HUDEP-2 (cell line): ENCODE measurements at regions not wholly inside any gene's neighbourhood (a gene's known extent, or its start where the extent isn't known, plus 50 kb on each side); places are given as distances from the start of the nearest gene placed in this dataset.

Experiments
- DNase-seq, 76 experiments: peaks; one replicate each; lab custom pipeline; 2025; ENCODE audit not compliant: unreplicated experiment in 76 of 76; lab: John Stamatoyannopoulos, UW

GRCh38 chr13:33945477-33945876 is 127.5 kb downstream of the RFC3 start:
- DNase-seq, result no peak

- DNase-seq, result no peak
Measured at GRCh38 chr13:33953203-33953602, 135.3 kb downstream of the RFC3 start.

GRCh38 chr13:33953781-33954180 is 135.8 kb downstream of the RFC3 start:
- no peak for DNase-seq

GRCh38 chr13:33956346-33956745 is 138.4 kb downstream of the RFC3 start:
- DNase-seq, result no peak

GRCh38 chr13:33957497-33957905 is 139.6 kb downstream of the RFC3 start:
- DNase-seq, result no peak

- DNase-seq, result no peak
Measured at GRCh38 chr13:33958964-33959363, 141.0 kb downstream of the RFC3 start.

- no peak for DNase-seq
Measured at GRCh38 chr13:33963134-33963533, 145.2 kb downstream of the RFC3 start.

- no peak for DNase-seq
Measured at GRCh38 chr13:33963895-33964294, 145.9 kb downstream of the RFC3 start.

GRCh38 chr13:33968520-33969507 is 150.9 kb downstream of the RFC3 start:
- DNase-seq, result no peak

GRCh38 chr13:33970746-33971561 is 153.0 kb downstream of the RFC3 start:
- no peak for DNase-seq

GRCh38 chr13:33971562-33971819 is 153.5 kb downstream of the RFC3 start:
- DNase-seq, result no peak

GRCh38 chr13:33973194-33973593 is 155.2 kb downstream of the RFC3 start:
- DNase-seq, result no peak

- no peak for DNase-seq
Measured at GRCh38 chr13:33976965-33977364, 159.0 kb downstream of the RFC3 start.

- no peak for DNase-seq
Measured at GRCh38 chr13:33978653-33979052, 160.7 kb downstream of the RFC3 start.

- no peak for DNase-seq
Measured at GRCh38 chr13:33992881-33993336, 175.0 kb downstream of the RFC3 start.

GRCh38 chr13:33994198-33994597 is 176.2 kb downstream of the RFC3 start:
- no peak for DNase-seq

- no peak for DNase-seq
Measured at GRCh38 chr13:33994826-33995502, 177.0 kb downstream of the RFC3 start.

GRCh38 chr13:33996636-33997035 is 178.7 kb downstream of the RFC3 start:
- no peak for DNase-seq

GRCh38 chr13:33997574-33997973 is 179.6 kb downstream of the RFC3 start:
- DNase-seq, result no peak

- no peak for DNase-seq
Measured at GRCh38 chr13:33999811-34000605, 182.1 kb downstream of the RFC3 start.
